ENCODE measurements at regions not wholly inside any gene's neighbourhood (a gene's known extent, or its start where the extent isn't known, plus 50 kb on each side); places are given as distances from the start of the nearest gene placed in this dataset.

GRCh38 chr18:1013951-1014350, 109.3 kb downstream of the ADCYAP1 start:
- TF ChIP-seq CTCF (IDR thresholded peaks at IDR 0.05; ENCODE audit: insufficient read depth, low read length): no peak
- no peak for TF ChIP-seq REST (IDR thresholded peaks at IDR 0.05; ENCODE audit: insufficient replicate concordance, low read depth)
- no peak for TF ChIP-seq POLR2AphosphoS5 (IDR thresholded peaks at IDR 0.05; ENCODE audit: low read depth)

Measured in HL-60 (cell line).